Epithelial cell of proximal tubule (primary cell): ENCODE measurements at regions not wholly inside any gene's neighbourhood (a gene's known extent, or its start where the extent isn't known, plus 50 kb on each side); places are given as distances from the start of the nearest gene placed in this dataset.

Experiments used
- DNase-seq: peaks from one replicate; pipeline ENCODE4 v3.0.0-alpha.2; 2011; ENCODE audit warnings: low read depth
- H3K4me3 ChIP-seq: 2 replicates; pipeline ENCODE4 v1.5.1; 2011; ENCODE audit warnings: low read depth, mild to moderate bottlenecking, low read length
- CTCF ChIP-seq: conservative IDR thresholded peaks from 2 replicates; pipeline ENCODE4 v1.5.1; 2012; ENCODE audit warnings: low read depth, mild to moderate bottlenecking, low read length

- no peak for TF ChIP-seq CTCF
- no peak overlapping the region for H3K4me3 ChIP-seq
- DNase-seq = no peak
Observed at GRCh38 chr6:137783710-137784109, 83.3 kb upstream of the TNFAIP3 start.

- no peak for TF ChIP-seq CTCF
- no peak overlapping the region for H3K4me3 ChIP-seq
- DNase-seq = no peak
Observed at GRCh38 chr6:137784583-137784982, 82.5 kb upstream of the TNFAIP3 start.

GRCh38 chr6:137787016-137787415, 80.0 kb upstream of the TNFAIP3 start:
- no peak for DNase-seq
- TF ChIP-seq CTCF = no peak
- no peak overlapping the region for H3K4me3 ChIP-seq

GRCh38 chr6:137788248-137788647, 78.8 kb upstream of the TNFAIP3 start:
- no peak overlapping the region for H3K4me3 ChIP-seq
- no peak for DNase-seq
- TF ChIP-seq CTCF = no peak

GRCh38 chr6:137791281-137792159, 75.5 kb upstream of the TNFAIP3 start:
- DNase-seq = no peak
- no peak for TF ChIP-seq CTCF
- H3K4me3 ChIP-seq = no peak overlapping the region

GRCh38 chr6:137792160-137793033, 74.7 kb upstream of the TNFAIP3 start:
- H3K4me3 ChIP-seq = no peak overlapping the region
- DNase-seq = no peak
- no peak for TF ChIP-seq CTCF
